ENCODE measurements at regions not wholly inside any gene's neighbourhood (a gene's known extent, or its start where the extent isn't known, plus 50 kb on each side); places are given as distances from the start of the nearest gene placed in this dataset.
A peak's percentile ranks its signal among the peaks of the same experiment; 100 is the strongest.

- DNase-seq = no peak
Measured at GRCh38 chr7:137172105-137172590, 171.4 kb downstream of the PTN start.

- DNase-seq = peak; percentile 79
Measured at GRCh38 chr7:137169282-137169698, 174.2 kb downstream of the PTN start.

GRCh38 chr7:137167609-137168008 is 175.9 kb downstream of the PTN start:
- DNase-seq = no peak

GRCh38 chr7:137166363-137166762 is 177.2 kb downstream of the PTN start:
- no peak for DNase-seq

- DNase-seq = no peak
Measured at GRCh38 chr7:137165786-137166185, 177.7 kb downstream of the PTN start.

GRCh38 chr7:137165241-137165640 is 178.3 kb downstream of the PTN start:
- no peak for DNase-seq

- DNase-seq = no peak
Measured at GRCh38 chr7:137164251-137164650, 179.3 kb downstream of the PTN start.

GRCh38 chr7:137160236-137160635 is 183.3 kb downstream of the PTN start:
- DNase-seq = no peak

- DNase-seq = no peak
Measured at GRCh38 chr7:137157256-137157655, 186.3 kb downstream of the PTN start.

- DNase-seq = no peak
Measured at GRCh38 chr7:137151690-137152052, 191.9 kb downstream of the PTN start.

- no peak for DNase-seq
Measured at GRCh38 chr7:137151041-137151689, 192.4 kb downstream of the PTN start.

GRCh38 chr7:137147338-137147720 is 196.2 kb downstream of the PTN start:
- no peak for DNase-seq

- DNase-seq = no peak
Measured at GRCh38 chr7:137146552-137147337, 196.8 kb downstream of the PTN start.

- DNase-seq = no peak
Measured at GRCh38 chr7:137146012-137146455, 197.5 kb downstream of the PTN start.

GRCh38 chr7:137142376-137142775 is 201.2 kb downstream of the PTN start:
- DNase-seq = no peak

GRCh38 chr7:137135654-137136350 is 207.7 kb downstream of the PTN start:
- no peak for DNase-seq

GRCh38 chr7:137130751-137131158 is 212.8 kb downstream of the PTN start:
- no peak for DNase-seq

GRCh38 chr7:137129025-137129424 is 214.5 kb downstream of the PTN start:
- DNase-seq = no peak

- DNase-seq = no peak
Measured at GRCh38 chr7:137127806-137128205, 215.7 kb downstream of the PTN start.

GRCh38 chr7:137127058-137127457 is 216.5 kb downstream of the PTN start:
- DNase-seq = no peak

- DNase-seq = no peak
Measured at GRCh38 chr7:137122145-137122544, 221.4 kb downstream of the PTN start.

- no peak for DNase-seq
Measured at GRCh38 chr7:137120690-137121089, 222.8 kb downstream of the PTN start.

- DNase-seq = no peak
Measured at GRCh38 chr7:137110535-137110934, 233.0 kb downstream of the PTN start.

- no peak for DNase-seq
Measured at GRCh38 chr7:137110091-137110509, 233.4 kb downstream of the PTN start.
